H9 (cell line): ENCODE measurements at regions not wholly inside any gene's neighbourhood (a gene's known extent, or its start where the extent isn't known, plus 50 kb on each side); places are given as distances from the start of the nearest gene placed in this dataset.

ENCODE experiments used
- DNase-seq: peaks from one replicate; pipeline ENCODE4 v3.0.0-alpha.2; 2017
- H2AFZ ChIP-seq: one replicate; pipeline ENCODE4 v1.6.1; 2013; ENCODE audit warnings: mild to moderate bottlenecking, low read length, control low read depth, moderate library complexity
- H2AK5ac ChIP-seq: 2 replicates; pipeline ENCODE4 v1.6.1; 2013; ENCODE audit warnings: low read length, control low read depth, mixed read lengths; ENCODE audit not compliant: insufficient read length
- H2BK120ac ChIP-seq: one replicate; pipeline ENCODE4 v1.6.1; 2013; ENCODE audit warnings: low read depth, mild to moderate bottlenecking, low read length, control low read depth, inconsistent platforms; ENCODE audit not compliant: poor library complexity, severe bottlenecking
- H2BK12ac ChIP-seq: 2 replicates; pipeline ENCODE4 v1.6.1; 2013; ENCODE audit warnings: low read length, control low read depth, mixed read lengths, low read depth; ENCODE audit not compliant: insufficient read length
- H2BK15ac ChIP-seq: 2 replicates; pipeline ENCODE4 v1.6.1; 2013; ENCODE audit warnings: low read depth, low read length, control low read depth
- H2BK20ac ChIP-seq: one replicate; pipeline ENCODE4 v1.6.1; 2013; ENCODE audit warnings: low read depth, mild to moderate bottlenecking, low read length, control low read depth, inconsistent platforms; ENCODE audit not compliant: poor library complexity, severe bottlenecking
- H2BK5ac ChIP-seq: 2 replicates; pipeline ENCODE4 v1.6.1; 2013; ENCODE audit warnings: low read length, control low read depth, mixed read lengths; ENCODE audit not compliant: insufficient read length
- H3K14ac ChIP-seq: 2 replicates; pipeline ENCODE4 v1.6.1; 2013; ENCODE audit warnings: low read length, control low read depth; ENCODE audit not compliant: insufficient read depth
- H3K18ac ChIP-seq: 2 replicates; pipeline ENCODE4 v1.6.1; 2013; ENCODE audit warnings: low read depth, mild to moderate bottlenecking, mixed read lengths, low read length, control low read depth; ENCODE audit not compliant: insufficient read length
- H3K23ac ChIP-seq: 2 replicates; pipeline ENCODE4 v1.6.1; 2013; ENCODE audit warnings: low read length, control low read depth, mixed read lengths, low read depth; ENCODE audit not compliant: insufficient read length
- H3K23me2 ChIP-seq: 2 replicates; pipeline ENCODE4 v1.6.1; 2013; ENCODE audit warnings: low read depth, mild to moderate bottlenecking, mixed read lengths, low read length, control low read depth; ENCODE audit not compliant: insufficient read length, poor library complexity, severe bottlenecking
- H3K27ac ChIP-seq: 2 replicates; pipeline ENCODE4 v1.5.1; 2013; ENCODE audit warnings: low read length, control low read depth, mixed read lengths, low read depth; ENCODE audit not compliant: insufficient read length
- H3K27me3 ChIP-seq: 2 replicates; pipeline ENCODE4 v1.6.1; 2013; ENCODE audit warnings: low read length, control low read depth, inconsistent platforms; ENCODE audit not compliant: insufficient read depth
- H3K4ac ChIP-seq: 2 replicates; pipeline ENCODE4 v1.6.1; 2013; ENCODE audit warnings: low read depth, mild to moderate bottlenecking, control low read depth, inconsistent platforms, low read length, moderate library complexity
- H3K4me1 ChIP-seq: 2 replicates; pipeline ENCODE4 v1.6.1; 2013; ENCODE audit warnings: low read length, control low read depth, inconsistent platforms; ENCODE audit not compliant: insufficient read depth
- H3K4me2 ChIP-seq: 2 replicates; pipeline ENCODE4 v1.6.1; 2013; ENCODE audit warnings: low read length, control low read depth, mixed read lengths; ENCODE audit not compliant: insufficient read length, insufficient read depth
- H3K56ac ChIP-seq: 2 replicates; pipeline ENCODE4 v1.6.1; 2013; ENCODE audit warnings: low read depth, mild to moderate bottlenecking, mixed read lengths, low read length, control low read depth; ENCODE audit not compliant: insufficient read length
- H3K79me1 ChIP-seq: 2 replicates; pipeline ENCODE4 v1.6.1; 2013; ENCODE audit warnings: low read depth, mild to moderate bottlenecking, moderate library complexity, low read length, control low read depth, inconsistent platforms; ENCODE audit not compliant: insufficient read depth, poor library complexity, severe bottlenecking
- H3K79me2 ChIP-seq: 2 replicates; pipeline ENCODE4 v1.6.1; 2013; ENCODE audit warnings: low read length, control low read depth, inconsistent platforms; ENCODE audit not compliant: insufficient read depth
- H3K9ac ChIP-seq: 2 replicates; pipeline ENCODE4 v1.6.1; 2013; ENCODE audit warnings: low read length, control low read depth, mixed read lengths; ENCODE audit not compliant: insufficient read length; ENCODE audit errors: extremely low read depth
- H3K9me3 ChIP-seq: one replicate; pipeline ENCODE4 v1.6.1; 2013; ENCODE audit warnings: low read depth, low read length, inconsistent platforms; ENCODE audit not compliant: control insufficient read depth
- H3T11ph ChIP-seq: one replicate; pipeline ENCODE4 v1.6.1; 2013; ENCODE audit warnings: mild to moderate bottlenecking, low read length, control low read depth, inconsistent platforms
- H4K20me1 ChIP-seq: one replicate; pipeline ENCODE4 v1.6.1; 2013; ENCODE audit not compliant: control insufficient read depth, insufficient read length, insufficient read depth
- H4K5ac ChIP-seq: 2 replicates; pipeline ENCODE4 v1.6.1; 2013; ENCODE audit warnings: low read depth, mild to moderate bottlenecking, mixed read lengths, low read length, control low read depth; ENCODE audit not compliant: insufficient read length
- H4K8ac ChIP-seq: replicated peaks from 2 replicates; pipeline ENCODE4 v1.6.1; 2013; ENCODE audit warnings: low read length, control low read depth, mixed read lengths, low read depth; ENCODE audit not compliant: insufficient read length
- H4K91ac ChIP-seq: 2 replicates; pipeline ENCODE4 v1.6.1; 2013; ENCODE audit warnings: low read depth, mild to moderate bottlenecking, moderate library complexity, mixed read lengths, low read length, control low read depth; ENCODE audit not compliant: insufficient read length
- H3K27ac Mint-ChIP-seq, 3 experiments: 2 replicates in 2 of 3; 3 replicates in 1 of 3; pipeline ENCODE4 v1.8.0; 2020 to 2021; ENCODE audit warnings: mixed read lengths in 3 of 3, mild to moderate bottlenecking in 1 of 3, moderate library complexity in 1 of 3
- H3K27me3 Mint-ChIP-seq: 2 replicates; pipeline ENCODE4 v1.8.0; 2021; ENCODE audit warnings: low read depth, mild to moderate bottlenecking, moderate library complexity, mixed read lengths
- H3K36me3 Mint-ChIP-seq, 3 experiments: 2 replicates in 2 of 3; 3 replicates in 1 of 3; pipeline ENCODE4 v1.8.0; 2020 to 2021; ENCODE audit warnings: low read depth in 3 of 3, mixed read lengths in 3 of 3; ENCODE audit not compliant: insufficient read depth in 1 of 3
- H3K4me1 Mint-ChIP-seq, 2 experiments: 2 replicates each; pipeline ENCODE4 v1.8.0; 2020; ENCODE audit warnings: mixed read lengths in 2 of 2
- H3K4me3 Mint-ChIP-seq, 2 experiments: 2 replicates in 1 of 2; 3 replicates in 1 of 2; pipeline ENCODE4 v1.8.0; 2020 to 2021; ENCODE audit warnings: mild to moderate bottlenecking in 2 of 2, mixed read lengths in 2 of 2, moderate library complexity in 1 of 2
- H3K9me3 Mint-ChIP-seq, 2 experiments: 2 replicates in 1 of 2; 3 replicates in 1 of 2; pipeline ENCODE4 v1.8.0; 2020; ENCODE audit warnings: mild to moderate bottlenecking in 2 of 2, mixed read lengths in 2 of 2, moderate library complexity in 1 of 2
- WGBS: extraction: QIAGEN DNeasy Blood & Tissue Kit; methylation state at CpG from one replicate; pipeline ENCODE4 v1.1.7; 2013; ENCODE audit warnings: missing lambda C conversion rate, low lambda C conversion rate, mixed read lengths; ENCODE audit not compliant: insufficient read length; ENCODE audit errors: extremely low coverage; 5-methylcytosine and 5-hydroxymethylcytosine counted together
- TF ChIP-seq, protein P1 (sequence below): fragments of 200-600 bp; sonication (generic); conservative IDR thresholded peaks from 3 replicates; pipeline ENCODE4 v1.8.0; 2021; ENCODE audit warnings: antibody characterized with exemption, mild to moderate bottlenecking

- Histone ChIP-seq H3K79me1 (no peaks in the 10 kb centered on the region), H3K27me3 (no peaks in the 10 kb centered on the region), H3K9me3 (no peaks in the 10 kb centered on the region), H2BK15ac (no peak overlapping the region), H2AK5ac (no peak overlapping the region), H2BK12ac (no peak overlapping the region), H3K4ac (no peak overlapping the region), H4K8ac (no peak overlapping the region), H2BK120ac (no peak overlapping the region), H2BK5ac (no peak overlapping the region), H3K4me2 (no peak overlapping the region), H4K20me1 (no peaks in the 10 kb centered on the region), H3K79me2 (no peaks in the 10 kb centered on the region), H3K27ac (no peak overlapping the region), H2AFZ (no peak overlapping the region), H4K91ac (no peak overlapping the region), H3K56ac (no peak overlapping the region), H3K14ac (no peak overlapping the region), H3K9ac (no peak overlapping the region), H3K18ac (no peak overlapping the region), H3K23me2 (no peaks in the 10 kb centered on the region), H2BK20ac (no peak overlapping the region), H3K4me1 (no peaks in the 10 kb centered on the region), H3K23ac (no peak overlapping the region), H3T11ph (no peak overlapping the region), H4K5ac (no peak overlapping the region)
- TF ChIP-seq, protein P1, sequence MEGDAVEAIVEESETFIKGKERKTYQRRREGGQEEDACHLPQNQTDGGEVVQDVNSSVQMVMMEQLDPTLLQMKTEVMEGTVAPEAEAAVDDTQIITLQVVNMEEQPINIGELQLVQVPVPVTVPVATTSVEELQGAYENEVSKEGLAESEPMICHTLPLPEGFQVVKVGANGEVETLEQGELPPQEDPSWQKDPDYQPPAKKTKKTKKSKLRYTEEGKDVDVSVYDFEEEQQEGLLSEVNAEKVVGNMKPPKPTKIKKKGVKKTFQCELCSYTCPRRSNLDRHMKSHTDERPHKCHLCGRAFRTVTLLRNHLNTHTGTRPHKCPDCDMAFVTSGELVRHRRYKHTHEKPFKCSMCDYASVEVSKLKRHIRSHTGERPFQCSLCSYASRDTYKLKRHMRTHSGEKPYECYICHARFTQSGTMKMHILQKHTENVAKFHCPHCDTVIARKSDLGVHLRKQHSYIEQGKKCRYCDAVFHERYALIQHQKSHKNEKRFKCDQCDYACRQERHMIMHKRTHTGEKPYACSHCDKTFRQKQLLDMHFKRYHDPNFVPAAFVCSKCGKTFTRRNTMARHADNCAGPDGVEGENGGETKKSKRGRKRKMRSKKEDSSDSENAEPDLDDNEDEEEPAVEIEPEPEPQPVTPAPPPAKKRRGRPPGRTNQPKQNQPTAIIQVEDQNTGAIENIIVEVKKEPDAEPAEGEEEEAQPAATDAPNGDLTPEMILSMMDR, result no peak
- no CpG with 5 or more reads among the region's 3 CpGs for WGBS
- no peaks in the 10 kb centered on the region; a peak in 1 of 7 replicates for H3K36me3 Mint-ChIP-seq
- no peaks in the 10 kb centered on the region for H3K27me3 Mint-ChIP-seq
- H3K4me1 Mint-ChIP-seq, result no peaks in the 10 kb centered on the region
- H3K9me3 Mint-ChIP-seq, result peaks cover 0 to 4% of the 10 kb centered on the region in 2 experiments; a peak in 1 of 5 replicates
- H3K27ac Mint-ChIP-seq, result no peak overlapping the region
- no peak overlapping the region for H3K4me3 Mint-ChIP-seq
- DNase-seq, result no peak
These were observed 372.9 kb downstream of the STIM2 start for GRCh38 chr4:27233531-27233930.
